IMR-90 (cell line): ENCODE measurements at regions not wholly inside any gene's neighbourhood (a gene's known extent, or its start where the extent isn't known, plus 50 kb on each side); places are given as distances from the start of the nearest gene placed in this dataset.

Experiments used
- ATAC-seq: fragments of 200-7000 bp; cut with Tn5 transposase; 2 replicates; pipeline ENCODE4 v1.9.1; 2020; ENCODE audit warnings: low read depth, mild to moderate bottlenecking, moderate library complexity
- BruUV-seq: library from RNA; stranded (reverse); fragments of 400-500 nt; replicated peaks from 2 replicates; lab custom pipeline; 2021; lab: Mats Ljungman, UMichigan
- CTCF ChIA-PET: fragments of 300-600 bp; formaldehyde crosslinking; extraction: SDS; loops from one replicate; lab custom pipeline; 2021; ENCODE audit warnings: antibody characterized with exemption; lab: Yijun Ruan, JAX
- POLR2A ChIA-PET: fragments of 300-600 bp; sonication (Branson Sonifier 250); formaldehyde crosslinking; loops from one replicate; lab custom pipeline; 2022; ENCODE audit warnings: antibody characterized with exemption; ENCODE audit not compliant: unreplicated experiment; lab: Charles Lee
- DNase-seq: peaks from one replicate; pipeline ENCODE4 v3.0.0; 2013
- H2AFZ ChIP-seq: replicated peaks from 2 replicates; pipeline ENCODE3; 2013; ENCODE audit warnings: low read length, mild to moderate bottlenecking; ENCODE audit not compliant: poor library complexity
- H2AK5ac ChIP-seq: 2 replicates; pipeline ENCODE4 v1.6.1; 2013; ENCODE audit warnings: low read depth, low read length, inconsistent platforms
- H2AK9ac ChIP-seq: replicated peaks from 2 replicates; pipeline ENCODE3; 2013; ENCODE audit warnings: mild to moderate bottlenecking, low read depth, low read length, moderate library complexity; ENCODE audit not compliant: poor library complexity
- H2BK120ac ChIP-seq: 2 replicates; pipeline ENCODE4 v1.6.1; 2013; ENCODE audit warnings: low read depth, low read length, inconsistent platforms
- H2BK15ac ChIP-seq: 3 replicates; pipeline ENCODE4 v1.6.1; 2013; ENCODE audit warnings: low read depth, low read length, inconsistent platforms
- H2BK20ac ChIP-seq: 2 replicates; pipeline ENCODE4 v1.6.1; 2013; ENCODE audit warnings: low read depth, mild to moderate bottlenecking, inconsistent platforms, low read length, moderate library complexity
- H2BK5ac ChIP-seq: 2 replicates; pipeline ENCODE4 v1.6.1; 2013; ENCODE audit warnings: mild to moderate bottlenecking, low read depth, low read length, inconsistent platforms; ENCODE audit not compliant: poor library complexity, severe bottlenecking
- H3K14ac ChIP-seq: replicated peaks from 2 replicates; pipeline ENCODE4 v1.6.1; 2013; ENCODE audit warnings: low read depth, low read length, inconsistent platforms
- H3K18ac ChIP-seq: 2 replicates; pipeline ENCODE4 v1.6.1; 2013; ENCODE audit warnings: low read depth, low read length, control low read depth
- H3K23ac ChIP-seq: 2 replicates; pipeline ENCODE4 v1.6.1; 2013; ENCODE audit warnings: low read depth, low read length, inconsistent platforms
- H3K27ac ChIP-seq: 2 replicates; pipeline ENCODE4 v1.5.1; 2013; ENCODE audit warnings: mild to moderate bottlenecking, control low read depth, low read length; ENCODE audit not compliant: insufficient read depth
- H3K27me3 ChIP-seq: 2 replicates; pipeline ENCODE4 v1.6.1; 2013; ENCODE audit warnings: low read length; ENCODE audit not compliant: control insufficient read depth, insufficient read depth
- H3K36me3 ChIP-seq: 2 replicates; pipeline ENCODE4 v1.6.1; 2013; ENCODE audit warnings: low read length, mixed read lengths; ENCODE audit not compliant: control insufficient read depth, insufficient read depth
- H3K4ac ChIP-seq: 2 replicates; pipeline ENCODE4 v1.6.1; 2013; ENCODE audit warnings: low read depth, low read length, inconsistent platforms
- H3K4me1 ChIP-seq: 2 replicates; pipeline ENCODE4 v1.6.1; 2013; ENCODE audit warnings: low read length, mixed read lengths; ENCODE audit not compliant: control insufficient read depth, insufficient read depth
- H3K4me2 ChIP-seq: 2 replicates; pipeline ENCODE4 v1.6.1; 2013; ENCODE audit warnings: low read depth, mild to moderate bottlenecking, control low read depth, low read length, moderate library complexity
- H3K4me3 ChIP-seq: 2 replicates; pipeline ENCODE4 v1.5.1; 2013; ENCODE audit warnings: low read depth, mild to moderate bottlenecking, control low read depth, low read length, moderate library complexity; ENCODE audit not compliant: insufficient read depth
- H3K56ac ChIP-seq: 2 replicates; pipeline ENCODE4 v1.6.1; 2013; ENCODE audit warnings: low read length, inconsistent platforms; ENCODE audit not compliant: insufficient read depth; ENCODE audit errors: extremely low read depth
- H3K79me1 ChIP-seq, 2 experiments: 2 replicates each; pipeline ENCODE4 v1.6.1; 2013; ENCODE audit warnings: low read length in 2 of 2, inconsistent platforms in 1 of 2, low read depth in 1 of 2
- H3K9ac ChIP-seq: 2 replicates; pipeline ENCODE4 v1.6.1; 2013; ENCODE audit warnings: low read depth, low read length, control low read depth
- H3K9me1 ChIP-seq: 2 replicates; pipeline ENCODE4 v1.6.1; 2013; ENCODE audit warnings: low read length, inconsistent platforms; ENCODE audit not compliant: insufficient read depth
- H3K9me3 ChIP-seq: 2 replicates; pipeline ENCODE4 v1.6.1; 2013; ENCODE audit warnings: low read length; ENCODE audit not compliant: control insufficient read depth, insufficient read depth
- H4K20me1 ChIP-seq: 2 replicates; pipeline ENCODE4 v1.6.1; 2013; ENCODE audit warnings: low read length, inconsistent platforms; ENCODE audit not compliant: insufficient read depth
- H4K5ac ChIP-seq: 2 replicates; pipeline ENCODE4 v1.6.1; 2013; ENCODE audit warnings: mild to moderate bottlenecking, low read depth, low read length, control low read depth
- H4K8ac ChIP-seq, 2 experiments: 2 replicates each; pipeline ENCODE4 v1.6.1; 2013; ENCODE audit warnings: low read depth in 2 of 2, low read length in 2 of 2, control low read depth in 1 of 2, inconsistent platforms in 1 of 2
- H4K91ac ChIP-seq: 2 replicates; pipeline ENCODE4 v1.6.1; 2013; ENCODE audit warnings: low read depth, low read length, inconsistent platforms; ENCODE audit not compliant: insufficient read depth
- CEBPB ChIP-seq: IDR thresholded peaks from 2 replicates; pipeline ENCODE4 v1.6.1; 2012; ENCODE audit warnings: low read depth, low read length, improper control_type of control experiment
- FOS ChIP-seq: fragments of 150-350 bp; IDR thresholded peaks from 2 replicates; pipeline ENCODE4 v1.6.1; 2016; ENCODE audit warnings: low read depth, low read length
- MAFK ChIP-seq: IDR thresholded peaks from 2 replicates; pipeline ENCODE4 v1.6.1; 2012; ENCODE audit warnings: low read depth, low read length, improper control_type of control experiment
- MAZ ChIP-seq: IDR thresholded peaks from 2 replicates; pipeline ENCODE4 v1.6.1; 2012; ENCODE audit warnings: low read depth, mild to moderate bottlenecking, low read length, improper control_type of control experiment, moderate library complexity, borderline replicate concordance
- WGBS, 2 experiments: methylation state at CpG; one replicate each; pipeline versions ENCODE4 v1.1.5 to v1.1.7; 2013; ENCODE audit warnings: missing lambda C conversion rate in 2 of 2; ENCODE audit not compliant: insufficient read length in 1 of 2; ENCODE audit errors: extremely low coverage in 2 of 2; 5-methylcytosine and 5-hydroxymethylcytosine counted together
- dilution Hi-C: fragments of 300-500 bp; cut with HindIII; formaldehyde crosslinking; loops from one replicate; pipeline ENCODE4 v1.14.3; 2018; ENCODE audit warnings: low sequenced_read_pairs; ENCODE audit not compliant: unreplicated experiment
- in situ Hi-C: fragments of 300-500 bp; cut with MboI; formaldehyde crosslinking; loops from 3 replicates; pipeline ENCODE4 v1.14.3; 2019; ENCODE audit warnings: low sequenced_read_pairs, inconsistent platforms, mixed read lengths
- intact Hi-C: fragments of 100-400 bp; cut with micrococcal nuclease; formaldehyde crosslinking; loops from 2 replicates; pipeline ENCODE4 v1.10.0; 2022

- Histone ChIP-seq H3K4me2 (no peak overlapping the region), H4K8ac (no peak overlapping the region), H2AK5ac (no peak overlapping the region), H3K4me1 (no peaks in the 10 kb centered on the region), H2AK9ac (no peak overlapping the region), H2BK20ac (no peak overlapping the region), H3K18ac (no peak overlapping the region), H4K20me1 (no peaks in the 10 kb centered on the region), H3K23ac (no peak overlapping the region), H2AFZ (no peak overlapping the region), H3K9me3 (no peaks in the 10 kb centered on the region), H4K5ac (no peak overlapping the region), H3K27ac (no peak overlapping the region), H3K4me3 (no peak overlapping the region), H3K9ac (no peak overlapping the region), H3K4ac (no peak overlapping the region), H3K79me1 (no peaks in the 10 kb centered on the region), H3K36me3 (no peaks in the 10 kb centered on the region), H4K91ac (no peak overlapping the region), H2BK5ac (no peak overlapping the region), H2BK15ac (no peak overlapping the region), H3K14ac (no peak overlapping the region), H3K27me3 (no peaks in the 10 kb centered on the region), H3K56ac (no peak overlapping the region), H3K9me1 (no peaks in the 10 kb centered on the region), H2BK120ac (no peak overlapping the region)
- no CpG with 5 or more reads among the region's 4 CpGs for WGBS, 2 experiments
- ATAC-seq (peak; percentile 65), DNase-seq (peak; percentile 64)
- ChIA-PET CTCF (interaction anchor here (0.6 to 1.6 kb wide), 2 partner anchors 13 to 437 kb away, joined by 3 to 4 read pairs; no protein-coding TSS in a partner anchor), POLR2A (interaction anchor here (0.7 kb wide), 1 partner anchor 15 kb away, joined by 3 read pairs; no protein-coding TSS in a partner anchor)
- intact Hi-C loops = no loop called here
- dilution Hi-C loops = no loop called here
- TF ChIP-seq FOS (0 out of 2 replicates have a peak, but pooled peaks have one; percentile 32), CEBPB (0 out of 2 replicates have a peak, but pooled peaks have one; percentile 24), MAFK (no peak), MAZ (no peak)
- in situ Hi-C loops = no loop called here
- BruUV-seq = no TSS peak
Observed at GRCh38 chr5:126124706-126125345, 298.4 kb upstream of the GRAMD2B start.
